ENCODE measurements at regions not wholly inside any gene's neighbourhood (a gene's known extent, or its start where the extent isn't known, plus 50 kb on each side); places are given as distances from the start of the nearest gene placed in this dataset.
"Not testable (repeated sequence)": the region's sequence is repeated elsewhere in the genome, so short reads cannot be mapped to it uniquely, and the experiment has no call there.

- H3K9me3 ChIP-seq, H3K4me1 ChIP-seq, H3K27ac ChIP-seq, H3K36me3 ChIP-seq, H3K27me3 ChIP-seq, H3K4me3 ChIP-seq: not testable (repeated sequence)
- DNase-seq (ENCODE audit: low spot score), result peak; percentile 58
These were observed 117.1 kb upstream of the SERF1B start for GRCh38 chr5:69907941-69908340.

GRCh38 chr5:69913771-69914170 lies 111.3 kb upstream of the SERF1B start:
- not testable (repeated sequence) for H3K36me3 ChIP-seq; H3K9me3 ChIP-seq; H3K4me1 ChIP-seq; DNase-seq (ENCODE audit: low spot score); H3K4me3 ChIP-seq; H3K27me3 ChIP-seq; H3K27ac ChIP-seq

Measured in right atrium auricular region (tissue), 2 donors.